IMR-90 (cell line): ENCODE measurements at regions not wholly inside any gene's neighbourhood (a gene's known extent, or its start where the extent isn't known, plus 50 kb on each side); places are given as distances from the start of the nearest gene placed in this dataset.

ENCODE experiments used
- ATAC-seq: fragments of 200-7000 bp; cut with Tn5 transposase; 2 replicates; pipeline ENCODE4 v1.9.1; 2020; ENCODE audit warnings: low read depth, mild to moderate bottlenecking, moderate library complexity
- BruUV-seq: library from RNA; stranded (reverse); fragments of 400-500 nt; replicated peaks from 2 replicates; lab custom pipeline; 2021; lab: Mats Ljungman, UMichigan
- CTCF ChIA-PET: fragments of 300-600 bp; formaldehyde crosslinking; extraction: SDS; loops from one replicate; lab custom pipeline; 2021; ENCODE audit warnings: antibody characterized with exemption; lab: Yijun Ruan, JAX
- POLR2A ChIA-PET: fragments of 300-600 bp; sonication (Branson Sonifier 250); formaldehyde crosslinking; loops from one replicate; lab custom pipeline; 2022; ENCODE audit warnings: antibody characterized with exemption; ENCODE audit not compliant: unreplicated experiment; lab: Charles Lee
- DNase-seq: peaks from one replicate; pipeline ENCODE4 v3.0.0; 2013
- H2AFZ ChIP-seq: replicated peaks from 2 replicates; pipeline ENCODE3; 2013; ENCODE audit warnings: low read length, mild to moderate bottlenecking; ENCODE audit not compliant: poor library complexity
- H2AK5ac ChIP-seq: 2 replicates; pipeline ENCODE4 v1.6.1; 2013; ENCODE audit warnings: low read depth, low read length, inconsistent platforms
- H2AK9ac ChIP-seq: replicated peaks from 2 replicates; pipeline ENCODE3; 2013; ENCODE audit warnings: mild to moderate bottlenecking, low read depth, low read length, moderate library complexity; ENCODE audit not compliant: poor library complexity
- H2BK120ac ChIP-seq: 2 replicates; pipeline ENCODE4 v1.6.1; 2013; ENCODE audit warnings: low read depth, low read length, inconsistent platforms
- H2BK15ac ChIP-seq: 3 replicates; pipeline ENCODE4 v1.6.1; 2013; ENCODE audit warnings: low read depth, low read length, inconsistent platforms
- H2BK20ac ChIP-seq: 2 replicates; pipeline ENCODE4 v1.6.1; 2013; ENCODE audit warnings: low read depth, mild to moderate bottlenecking, inconsistent platforms, low read length, moderate library complexity
- H2BK5ac ChIP-seq: 2 replicates; pipeline ENCODE4 v1.6.1; 2013; ENCODE audit warnings: mild to moderate bottlenecking, low read depth, low read length, inconsistent platforms; ENCODE audit not compliant: poor library complexity, severe bottlenecking
- H3K14ac ChIP-seq: replicated peaks from 2 replicates; pipeline ENCODE4 v1.6.1; 2013; ENCODE audit warnings: low read depth, low read length, inconsistent platforms
- H3K18ac ChIP-seq: 2 replicates; pipeline ENCODE4 v1.6.1; 2013; ENCODE audit warnings: low read depth, low read length, control low read depth
- H3K23ac ChIP-seq: 2 replicates; pipeline ENCODE4 v1.6.1; 2013; ENCODE audit warnings: low read depth, low read length, inconsistent platforms
- H3K27ac ChIP-seq: 2 replicates; pipeline ENCODE4 v1.5.1; 2013; ENCODE audit warnings: mild to moderate bottlenecking, control low read depth, low read length; ENCODE audit not compliant: insufficient read depth
- H3K27me3 ChIP-seq: 2 replicates; pipeline ENCODE4 v1.6.1; 2013; ENCODE audit warnings: low read length; ENCODE audit not compliant: control insufficient read depth, insufficient read depth
- H3K36me3 ChIP-seq: 2 replicates; pipeline ENCODE4 v1.6.1; 2013; ENCODE audit warnings: low read length, mixed read lengths; ENCODE audit not compliant: control insufficient read depth, insufficient read depth
- H3K4ac ChIP-seq: 2 replicates; pipeline ENCODE4 v1.6.1; 2013; ENCODE audit warnings: low read depth, low read length, inconsistent platforms
- H3K4me1 ChIP-seq: 2 replicates; pipeline ENCODE4 v1.6.1; 2013; ENCODE audit warnings: low read length, mixed read lengths; ENCODE audit not compliant: control insufficient read depth, insufficient read depth
- H3K4me2 ChIP-seq: 2 replicates; pipeline ENCODE4 v1.6.1; 2013; ENCODE audit warnings: low read depth, mild to moderate bottlenecking, control low read depth, low read length, moderate library complexity
- H3K4me3 ChIP-seq: 2 replicates; pipeline ENCODE4 v1.5.1; 2013; ENCODE audit warnings: low read depth, mild to moderate bottlenecking, control low read depth, low read length, moderate library complexity; ENCODE audit not compliant: insufficient read depth
- H3K56ac ChIP-seq: 2 replicates; pipeline ENCODE4 v1.6.1; 2013; ENCODE audit warnings: low read length, inconsistent platforms; ENCODE audit not compliant: insufficient read depth; ENCODE audit errors: extremely low read depth
- H3K79me1 ChIP-seq, 2 experiments: 2 replicates each; pipeline ENCODE4 v1.6.1; 2013; ENCODE audit warnings: low read length in 2 of 2, inconsistent platforms in 1 of 2, low read depth in 1 of 2
- H3K9ac ChIP-seq: 2 replicates; pipeline ENCODE4 v1.6.1; 2013; ENCODE audit warnings: low read depth, low read length, control low read depth
- H3K9me1 ChIP-seq: 2 replicates; pipeline ENCODE4 v1.6.1; 2013; ENCODE audit warnings: low read length, inconsistent platforms; ENCODE audit not compliant: insufficient read depth
- H3K9me3 ChIP-seq: 2 replicates; pipeline ENCODE4 v1.6.1; 2013; ENCODE audit warnings: low read length; ENCODE audit not compliant: control insufficient read depth, insufficient read depth
- H4K20me1 ChIP-seq: 2 replicates; pipeline ENCODE4 v1.6.1; 2013; ENCODE audit warnings: low read length, inconsistent platforms; ENCODE audit not compliant: insufficient read depth
- H4K5ac ChIP-seq: 2 replicates; pipeline ENCODE4 v1.6.1; 2013; ENCODE audit warnings: mild to moderate bottlenecking, low read depth, low read length, control low read depth
- H4K8ac ChIP-seq, 2 experiments: 2 replicates each; pipeline ENCODE4 v1.6.1; 2013; ENCODE audit warnings: low read depth in 2 of 2, low read length in 2 of 2, control low read depth in 1 of 2, inconsistent platforms in 1 of 2
- H4K91ac ChIP-seq: 2 replicates; pipeline ENCODE4 v1.6.1; 2013; ENCODE audit warnings: low read depth, low read length, inconsistent platforms; ENCODE audit not compliant: insufficient read depth
- BHLHE40 ChIP-seq: fragments of 150-350 bp; IDR thresholded peaks from 2 replicates; pipeline ENCODE4 v1.6.1; 2016; ENCODE audit warnings: mild to moderate bottlenecking, low read depth, low read length
- CEBPB ChIP-seq: IDR thresholded peaks from 2 replicates; pipeline ENCODE4 v1.6.1; 2012; ENCODE audit warnings: low read depth, low read length, improper control_type of control experiment
- MAFK ChIP-seq: IDR thresholded peaks from 2 replicates; pipeline ENCODE4 v1.6.1; 2012; ENCODE audit warnings: low read depth, low read length, improper control_type of control experiment
- MAZ ChIP-seq: IDR thresholded peaks from 2 replicates; pipeline ENCODE4 v1.6.1; 2012; ENCODE audit warnings: low read depth, mild to moderate bottlenecking, low read length, improper control_type of control experiment, moderate library complexity, borderline replicate concordance
- MXI1 ChIP-seq: IDR thresholded peaks from 2 replicates; pipeline ENCODE4 v1.6.1; 2012; ENCODE audit warnings: low read depth, mild to moderate bottlenecking, low read length, moderate library complexity, borderline replicate concordance
- NFE2L2 ChIP-seq: fragments of 150-350 bp; IDR thresholded peaks from 2 replicates; pipeline ENCODE4 v1.6.1; 2016; ENCODE audit warnings: low read depth, mild to moderate bottlenecking, low read length
- POLR2A ChIP-seq: IDR thresholded peaks from 2 replicates; pipeline ENCODE4 v1.6.1; 2012; ENCODE audit warnings: mild to moderate bottlenecking, low read depth, low read length
- RCOR1 ChIP-seq: IDR thresholded peaks from 2 replicates; pipeline ENCODE4 v1.6.1; 2012; ENCODE audit warnings: mild to moderate bottlenecking, low read length, improper control_type of control experiment; ENCODE audit not compliant: insufficient replicate concordance
- SMC3 ChIP-seq: fragments of 150-350 bp; IDR thresholded peaks from 2 replicates; pipeline ENCODE4 v1.6.1; 2016; ENCODE audit warnings: low read depth, mild to moderate bottlenecking, antibody characterized with exemption, low read length, moderate library complexity
- WGBS, 2 experiments: methylation state at CpG; one replicate each; pipeline versions ENCODE4 v1.1.5 to v1.1.7; 2013; ENCODE audit warnings: missing lambda C conversion rate in 2 of 2; ENCODE audit not compliant: insufficient read length in 1 of 2; ENCODE audit errors: extremely low coverage in 2 of 2; 5-methylcytosine and 5-hydroxymethylcytosine counted together
- dilution Hi-C: fragments of 300-500 bp; cut with HindIII; formaldehyde crosslinking; loops from one replicate; pipeline ENCODE4 v1.14.3; 2018; ENCODE audit warnings: low sequenced_read_pairs; ENCODE audit not compliant: unreplicated experiment
- in situ Hi-C: fragments of 300-500 bp; cut with MboI; formaldehyde crosslinking; loops from 3 replicates; pipeline ENCODE4 v1.14.3; 2019; ENCODE audit warnings: low sequenced_read_pairs, inconsistent platforms, mixed read lengths
- intact Hi-C: fragments of 100-400 bp; cut with micrococcal nuclease; formaldehyde crosslinking; loops from 2 replicates; pipeline ENCODE4 v1.10.0; 2022
- TF ChIP-seq, protein P1 (sequence below): fragments of 150-350 bp; IDR thresholded peaks from 2 replicates; pipeline ENCODE4 v1.6.1; 2016; ENCODE audit warnings: low read depth, mild to moderate bottlenecking, low read length, moderate library complexity, borderline replicate concordance

- H3K4me1 ChIP-seq = peaks cover 8% of the 10 kb centered on the region
- no peak for TF ChIP-seq MAFK
- no peak for TF ChIP-seq BHLHE40
- no peak for TF ChIP-seq CEBPB
- TF ChIP-seq NFE2L2 = no peak
- no peak for TF ChIP-seq MXI1
- TF ChIP-seq, protein P1, sequence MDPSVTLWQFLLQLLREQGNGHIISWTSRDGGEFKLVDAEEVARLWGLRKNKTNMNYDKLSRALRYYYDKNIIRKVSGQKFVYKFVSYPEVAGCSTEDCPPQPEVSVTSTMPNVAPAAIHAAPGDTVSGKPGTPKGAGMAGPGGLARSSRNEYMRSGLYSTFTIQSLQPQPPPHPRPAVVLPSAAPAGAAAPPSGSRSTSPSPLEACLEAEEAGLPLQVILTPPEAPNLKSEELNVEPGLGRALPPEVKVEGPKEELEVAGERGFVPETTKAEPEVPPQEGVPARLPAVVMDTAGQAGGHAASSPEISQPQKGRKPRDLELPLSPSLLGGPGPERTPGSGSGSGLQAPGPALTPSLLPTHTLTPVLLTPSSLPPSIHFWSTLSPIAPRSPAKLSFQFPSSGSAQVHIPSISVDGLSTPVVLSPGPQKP = no peak
- no peak for TF ChIP-seq MAZ
- no peak for TF ChIP-seq SMC3
- TF ChIP-seq POLR2A = no peak
- no peak for TF ChIP-seq RCOR1
- H4K91ac ChIP-seq = no peak overlapping the region
- no peak overlapping the region for H3K4me3 ChIP-seq
- no peak overlapping the region for H2AK5ac ChIP-seq
- no peak overlapping the region for H4K5ac ChIP-seq
- no peaks in the 10 kb centered on the region for H4K20me1 ChIP-seq
- H2BK5ac ChIP-seq = no peak overlapping the region
- BruUV-seq = no TSS peak
- in situ Hi-C loops (no loop called here), dilution Hi-C loops (no loop called here), intact Hi-C loops (no loop called here)
- H3K79me1 ChIP-seq = no peaks in the 10 kb centered on the region
- no peak overlapping the region for H2BK120ac ChIP-seq
- H3K14ac ChIP-seq = no peak overlapping the region
- H3K36me3 ChIP-seq = no peaks in the 10 kb centered on the region
- no peaks in the 10 kb centered on the region for H3K9me1 ChIP-seq
- no peaks in the 10 kb centered on the region for H3K27me3 ChIP-seq
- no peak for ATAC-seq
- H3K4ac ChIP-seq = no peak overlapping the region
- H3K18ac ChIP-seq = no peak overlapping the region
- H4K8ac ChIP-seq = no peak overlapping the region
- H3K4me2 ChIP-seq = no peak overlapping the region
- H2AK9ac ChIP-seq = no peak overlapping the region
- no peak for DNase-seq
- no peak overlapping the region for H3K23ac ChIP-seq
- H3K56ac ChIP-seq = no peak overlapping the region
- H2AFZ ChIP-seq = no peak overlapping the region
- no peak overlapping the region for H2BK15ac ChIP-seq
- CTCF ChIA-PET = no interaction called here
- POLR2A ChIA-PET = no interaction called here
- H2BK20ac ChIP-seq = no peak overlapping the region
- H3K9ac ChIP-seq = no peak overlapping the region
- no peak overlapping the region for H3K27ac ChIP-seq
- no peaks in the 10 kb centered on the region for H3K9me3 ChIP-seq
- 83% methylated on average over 1 of the region's 6 CpGs; no CpG with 5 or more reads in 1 of the 2 experiments for WGBS, 2 experiments
Observed at GRCh38 chr2:145067549-145068030, 547.7 kb upstream of the ZEB2 start.
